HEK293T (cell line): ENCODE measurements at regions not wholly inside any gene's neighbourhood (a gene's known extent, or its start where the extent isn't known, plus 50 kb on each side); places are given as distances from the start of the nearest gene placed in this dataset.

Experiments
- BHLHE40 ChIP-seq: fragments of 450-650 bp; IDR thresholded peaks from 2 replicates; pipeline ENCODE4 v1.6.1; 2016; ENCODE audit warnings: mild to moderate bottlenecking, moderate library complexity, borderline replicate concordance
- FOXM1 ChIP-seq: fragments of 450-650 bp; IDR thresholded peaks from 2 replicates; pipeline ENCODE4 v1.6.1; 2017; ENCODE audit warnings: mild to moderate bottlenecking, borderline replicate concordance
- SP1 ChIP-seq: fragments of 450-650 bp; IDR thresholded peaks from 2 replicates; pipeline ENCODE4 v1.6.1; 2017

- no peak for TF ChIP-seq FOXM1
- no peak for TF ChIP-seq SP1
- TF ChIP-seq BHLHE40, result no peak
Observed at GRCh38 chr2:146108993-146109392, 1589.1 kb upstream of the ZEB2 start.
